RPMI8226 (cell line): ENCODE measurements at regions not wholly inside any gene's neighbourhood (a gene's known extent, or its start where the extent isn't known, plus 50 kb on each side); places are given as distances from the start of the nearest gene placed in this dataset.
"Not testable (repeated sequence)": the region's sequence is repeated elsewhere in the genome, so short reads cannot be mapped to it uniquely, and the experiment has no call there.

Experiments used
- DNase-seq: peaks from one replicate; pipeline ENCODE4 v3.0.0-alpha.2; 2015

- not testable (repeated sequence) for DNase-seq
These were observed 317.7 kb upstream of the THBS1 start for GRCh38 chr15:39262995-39263772.

GRCh38 chr15:39265261-39265660 lies 315.6 kb upstream of the THBS1 start:
- DNase-seq = no peak

- no peak for DNase-seq
These were observed 314.0 kb upstream of the THBS1 start for GRCh38 chr15:39266890-39267289.

- DNase-seq = no peak
These were observed 313.2 kb upstream of the THBS1 start for GRCh38 chr15:39267685-39268084.

GRCh38 chr15:39269352-39269751 lies 311.5 kb upstream of the THBS1 start:
- DNase-seq = no peak

- no peak for DNase-seq
These were observed 311.1 kb upstream of the THBS1 start for GRCh38 chr15:39269821-39270220.

GRCh38 chr15:39270221-39270855 lies 310.5 kb upstream of the THBS1 start:
- no peak for DNase-seq

GRCh38 chr15:39270934-39271333 lies 309.9 kb upstream of the THBS1 start:
- DNase-seq = no peak

GRCh38 chr15:39272901-39273300 lies 308.0 kb upstream of the THBS1 start:
- no peak for DNase-seq

- DNase-seq = no peak
These were observed 307.0 kb upstream of the THBS1 start for GRCh38 chr15:39273717-39274411.

- DNase-seq = no peak
These were observed 305.8 kb upstream of the THBS1 start for GRCh38 chr15:39275066-39275465.

- DNase-seq = no peak
These were observed 301.6 kb upstream of the THBS1 start for GRCh38 chr15:39279311-39279710.

- DNase-seq = no peak
These were observed 299.8 kb upstream of the THBS1 start for GRCh38 chr15:39281094-39281493.

- no peak for DNase-seq
These were observed 298.1 kb upstream of the THBS1 start for GRCh38 chr15:39282663-39283208.

GRCh38 chr15:39283531-39283930 lies 297.3 kb upstream of the THBS1 start:
- DNase-seq = no peak

- no peak for DNase-seq
These were observed 295.8 kb upstream of the THBS1 start for GRCh38 chr15:39285071-39285470.

- no peak for DNase-seq
These were observed 295.2 kb upstream of the THBS1 start for GRCh38 chr15:39285663-39286062.

- no peak for DNase-seq
These were observed 294.2 kb upstream of the THBS1 start for GRCh38 chr15:39286706-39287105.

GRCh38 chr15:39287322-39288195 lies 293.3 kb upstream of the THBS1 start:
- DNase-seq = no peak

GRCh38 chr15:39290711-39291435 lies 290.0 kb upstream of the THBS1 start:
- no peak for DNase-seq

- DNase-seq = no peak
These were observed 289.2 kb upstream of the THBS1 start for GRCh38 chr15:39291690-39292089.

- no peak for DNase-seq
These were observed 283.9 kb upstream of the THBS1 start for GRCh38 chr15:39296955-39297354.
